ENCODE measurements at regions not wholly inside any gene's neighbourhood (a gene's known extent, or its start where the extent isn't known, plus 50 kb on each side); places are given as distances from the start of the nearest gene placed in this dataset.

DNA sequence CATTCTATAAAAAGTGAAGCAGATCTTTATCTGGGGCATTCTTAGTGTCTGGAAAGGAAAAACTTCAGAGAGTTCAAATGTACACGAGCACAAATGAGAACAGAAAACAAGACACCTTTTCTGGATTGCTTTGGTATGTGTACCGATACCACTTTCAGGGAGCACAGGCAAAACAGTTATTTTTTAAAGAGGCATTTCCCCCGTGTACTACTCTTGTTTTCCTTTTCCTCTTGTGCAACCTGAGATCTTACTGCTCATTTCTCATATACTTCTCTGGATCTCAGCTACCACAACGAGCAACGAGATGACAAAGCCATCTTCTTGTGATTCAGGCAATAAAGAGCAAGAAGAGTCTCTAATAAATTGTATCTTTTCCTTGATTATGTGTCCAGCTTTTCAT, 463.6 kb downstream of the SHQ1 start:
- Histone ChIP-seq H3K4me1 (peaks cover 13 to 74% (median 46%) of the 10 kb centered on the region in 4 donors), H3K4me3 (no peak overlapping the region), H3K27me3 (no peaks in the 10 kb centered on the region), H3K27ac (replicated peaks in 1 of 4) (no peak overlapping the region), H3K9me3 (no peaks in the 10 kb centered on the region), H3K36me3 (no peaks in the 10 kb centered on the region)
- TF ChIP-seq POLR2AphosphoS5 (IDR thresholded peaks at IDR 0.05) (no peak), POLR2A (IDR thresholded peaks at IDR 0.05; ENCODE audit: low read depth) (no peak), EP300 (IDR thresholded peaks at IDR 0.05) (no peak), CTCF (IDR thresholded peaks at IDR 0.05) (no peak)
- no peak for DNase-seq (ENCODE audit: extremely low spot score)
- intact Hi-C loops (cut with DNase I) = no loop called here
- WGBS = 70% methylated on average over 5 of the region's 5 CpGs

- Histone ChIP-seq H3K4me1 (peaks cover 13 to 68% (median 43%) of the 10 kb centered on the region in 4 donors), H3K27ac (replicated peaks in 1 of 4) (no peak overlapping the region), H3K4me3 (no peak overlapping the region), H3K9me3 (no peaks in the 10 kb centered on the region), H3K27me3 (no peaks in the 10 kb centered on the region), H3K36me3 (peaks cover 0 to under 1% (median under 1%) of the 10 kb centered on the region in 4 donors)
- no peak for DNase-seq (ENCODE audit: extremely low spot score)
- 87% methylated on average over 4 of the region's 4 CpGs for WGBS
- no peak for TF ChIP-seq POLR2A (IDR thresholded peaks at IDR 0.05; ENCODE audit: low read depth)
- TF ChIP-seq EP300 (IDR thresholded peaks at IDR 0.05) = no peak
- no peak for TF ChIP-seq CTCF (IDR thresholded peaks at IDR 0.05)
- no peak for TF ChIP-seq POLR2AphosphoS5 (IDR thresholded peaks at IDR 0.05)
- intact Hi-C loops (cut with DNase I) = no loop called here
Measured at GRCh38 chr3:72383883-72384282, 464.4 kb downstream of the SHQ1 start.

DNA sequence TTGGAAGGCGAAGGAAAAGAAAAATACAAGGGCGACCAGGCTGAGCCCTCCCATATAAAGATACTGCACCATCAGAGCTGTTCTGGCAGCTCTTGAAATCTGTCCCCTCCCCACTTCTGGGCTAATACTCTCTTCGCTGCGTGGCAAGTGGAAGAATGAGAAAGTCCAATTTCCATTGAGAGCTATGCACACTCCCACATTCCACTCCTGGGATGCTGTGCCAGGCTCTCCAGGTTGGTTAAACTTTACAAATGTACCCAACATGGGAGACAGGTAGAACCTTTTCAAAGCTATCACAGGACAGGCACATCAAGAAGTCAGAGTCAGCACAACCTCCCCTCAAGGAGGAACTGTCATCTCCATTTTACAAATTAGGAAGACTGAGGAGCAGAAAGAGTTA, 465.0 kb downstream of the SHQ1 start:
- Histone ChIP-seq H3K27me3 (no peaks in the 10 kb centered on the region), H3K27ac (replicated peaks in 1 of 4) (no peak overlapping the region), H3K36me3 (peaks cover 4 to 7% (median 6%) of the 10 kb centered on the region in 4 donors), H3K4me3 (no peak overlapping the region), H3K9me3 (no peaks in the 10 kb centered on the region), H3K4me1 (peaks cover 13 to 62% (median 37%) of the 10 kb centered on the region in 4 donors)
- intact Hi-C loops (cut with DNase I) = no loop called here
- 98% methylated on average over 4 of the region's 4 CpGs for WGBS
- no peak for TF ChIP-seq POLR2AphosphoS5 (IDR thresholded peaks at IDR 0.05)
- TF ChIP-seq EP300 (IDR thresholded peaks at IDR 0.05) = no peak
- TF ChIP-seq CTCF (IDR thresholded peaks at IDR 0.05) = no peak
- no peak for TF ChIP-seq POLR2A (IDR thresholded peaks at IDR 0.05; ENCODE audit: low read depth)
- DNase-seq (ENCODE audit: extremely low spot score) = no peak

GRCh38 chr3:72382460-72382859, 465.8 kb downstream of the SHQ1 start:
- no peak for TF ChIP-seq EP300 (IDR thresholded peaks at IDR 0.05)
- no peak for TF ChIP-seq POLR2A (IDR thresholded peaks at IDR 0.05; ENCODE audit: low read depth)
- no peak for TF ChIP-seq POLR2AphosphoS5 (IDR thresholded peaks at IDR 0.05)
- no peak for TF ChIP-seq CTCF (IDR thresholded peaks at IDR 0.05)
- WGBS = 95% methylated on average over 4 of the region's 4 CpGs

DNA sequence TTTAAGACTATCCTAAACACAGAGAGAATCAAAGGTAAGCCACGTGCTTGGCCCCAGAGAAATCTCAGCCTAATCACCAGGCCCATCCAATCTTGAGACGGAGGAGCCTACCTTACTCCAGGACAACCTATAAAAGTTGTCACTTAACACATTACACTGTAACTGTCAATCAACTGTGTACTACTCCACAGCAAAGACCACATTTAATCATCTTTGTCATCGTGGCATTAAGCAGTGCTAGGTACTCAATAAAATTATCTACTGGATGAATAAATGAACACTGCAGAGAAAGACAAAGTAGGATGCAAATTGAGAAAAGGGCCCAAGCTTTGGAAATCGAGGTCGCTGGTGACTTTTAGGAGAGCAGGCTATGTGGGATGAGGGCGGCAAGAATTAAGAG, 466.7 kb downstream of the SHQ1 start:
- TF ChIP-seq EP300 (IDR thresholded peaks at IDR 0.05) (no peak), POLR2A (IDR thresholded peaks at IDR 0.05; ENCODE audit: low read depth) (no peak), POLR2AphosphoS5 (IDR thresholded peaks at IDR 0.05) (no peak), CTCF (IDR thresholded peaks at IDR 0.05) (no peak)

More at GRCh38 chr3:72382460-72382859, 465.8 kb downstream of the SHQ1 start:
- Histone ChIP-seq H3K4me1 (peaks cover 13 to 55% (median 32%) of the 10 kb centered on the region in 4 donors), H3K27me3 (no peaks in the 10 kb centered on the region), H3K36me3 (peaks cover 6 to 14% (median 12%) of the 10 kb centered on the region in 4 donors), H3K4me3 (no peak overlapping the region), H3K27ac (replicated peaks in 1 of 4) (no peak overlapping the region), H3K9me3 (no peaks in the 10 kb centered on the region)
- intact Hi-C loops (cut with DNase I) = no loop called here
- no peak for DNase-seq (ENCODE audit: extremely low spot score)

More for the DNA sequence above, 466.7 kb downstream of the SHQ1 start:
- intact Hi-C loops (cut with DNase I) = no loop called here
- 95% methylated on average over 6 of the region's 6 CpGs for WGBS
- no peak overlapping the region for H3K4me3 ChIP-seq
- H3K36me3 ChIP-seq = peaks cover 6 to 20% (median 16%) of the 10 kb centered on the region in 4 donors
- no peaks in the 10 kb centered on the region for H3K9me3 ChIP-seq
- H3K27ac ChIP-seq (replicated peaks in 1 of 4) = no peak overlapping the region
- peaks cover 13 to 50% (median 31%) of the 10 kb centered on the region in 4 donors for H3K4me1 ChIP-seq
- DNase-seq (ENCODE audit: extremely low spot score) = no peak
- H3K27me3 ChIP-seq = no peaks in the 10 kb centered on the region

Data from esophagus muscularis mucosa (tissue), 4 donors.